K562 (cell line): ENCODE measurements at regions not wholly inside any gene's neighbourhood (a gene's known extent, or its start where the extent isn't known, plus 50 kb on each side); places are given as distances from the start of the nearest gene placed in this dataset.

Experiments used
- ATAC-seq: fragments of 200-7000 bp; cut with Tn5 transposase; 3 replicates; pipeline ENCODE4 v1.9.1; 2020; ENCODE audit warnings: moderate library complexity
- BruUV-seq: library from RNA; stranded (reverse); fragments of 400-500 nt; replicated peaks from 2 replicates; lab custom pipeline; 2021; lab: Mats Ljungman, UMichigan
- CTCF ChIA-PET: fragments of 300-600 bp; formaldehyde crosslinking; extraction: SDS; loops from one replicate; lab custom pipeline; 2021; ENCODE audit warnings: low intra/inter-chr PET ratio; lab: Yijun Ruan, JAX
- POLR2A ChIA-PET: fragments of 300-600, 350-650 bp; sonication (Branson Sonifier 250); formaldehyde crosslinking; extraction: SDS; loops from one replicate; lab custom pipeline; 2021; ENCODE audit warnings: antibody characterized with exemption, inconsistent platforms; lab: Yijun Ruan, JAX
- DNase-seq, 4 experiments: peaks; one replicate each; pipeline versions ENCODE4 v3.0.0 to v3.0.0-alpha.2; 2011 to 2018; ENCODE audit warnings: low spot score in 3 of 4, mixed read lengths in 3 of 4; ENCODE audit errors: extremely low read depth in 1 of 4
- FAIRE-seq: peaks from 2 replicates; lab custom pipeline; 2011; peaks lifted over from hg19 to GRCh38; lab: Jason Lieb, UNC
- H2AFZ ChIP-seq: 2 replicates; pipeline ENCODE4 v1.6.0; 2011; ENCODE audit warnings: low read depth, low read length, control low read depth, inconsistent platforms
- H3K27ac ChIP-seq: fragments of 200-600 bp; 3 replicates; pipeline ENCODE4 v1.8.0; 2011; ENCODE audit warnings: low read depth, mild to moderate bottlenecking, control low read depth, inconsistent platforms, low read length, moderate library complexity, mixed read lengths; ENCODE audit errors: extremely low read depth
- H3K27me3 ChIP-seq, 2 experiments: fragments of 300-600 bp in 1 of 2; 2 replicates in 1 of 2; 3 replicates in 1 of 2; pipeline versions ENCODE4 v1.6.0 to v1.8.0; 2011; ENCODE audit warnings: inconsistent platforms in 2 of 2, low read length in 2 of 2, mild to moderate bottlenecking in 1 of 2, mixed read lengths in 1 of 2, moderate library complexity in 1 of 2; ENCODE audit not compliant: control insufficient read depth in 2 of 2, insufficient read depth in 2 of 2
- H3K36me3 ChIP-seq: fragments of 300-600 bp; 3 replicates; pipeline ENCODE4 v1.8.0; 2011; ENCODE audit warnings: mild to moderate bottlenecking, low read length, inconsistent platforms; ENCODE audit not compliant: control insufficient read depth, insufficient read depth
- H3K4me1 ChIP-seq, 2 experiments: fragments of 200-600 bp in 1 of 2; replicated peaks in 1 of 2; 2 replicates in 1 of 2; 3 replicates in 1 of 2; pipeline versions ENCODE4 v1.5.1 to v1.8.0; 2011; ENCODE audit warnings: inconsistent platforms in 2 of 2, low read length in 2 of 2, mild to moderate bottlenecking in 1 of 2, mixed read lengths in 1 of 2, moderate library complexity in 1 of 2; ENCODE audit not compliant: control insufficient read depth in 2 of 2, insufficient read depth in 2 of 2
- H3K4me2 ChIP-seq: 2 replicates; pipeline ENCODE4 v1.6.1; 2011; ENCODE audit warnings: low read length, control low read depth, inconsistent platforms, mixed read lengths; ENCODE audit not compliant: insufficient read depth
- H3K4me3 ChIP-seq: fragments of 200-600 bp; sonication (generic), shearing (Covaris generic); 2 replicates; pipeline ENCODE4 v1.5.1; 2016; ENCODE audit warnings: control low read depth, inconsistent platforms
- H3K79me2 ChIP-seq: fragments of 200-600 bp; 3 replicates; pipeline ENCODE4 v1.8.0; 2011; ENCODE audit warnings: low read length, inconsistent platforms; ENCODE audit not compliant: control insufficient read depth, insufficient read depth
- H3K9ac ChIP-seq, 2 experiments: 2 replicates each; pipeline versions ENCODE4 v1.6.0 to v1.6.1; 2011; ENCODE audit warnings: low read depth in 2 of 2, low read length in 2 of 2, control low read depth in 1 of 2, inconsistent platforms in 1 of 2, mild to moderate bottlenecking in 1 of 2, mixed read lengths in 1 of 2; ENCODE audit not compliant: insufficient read depth in 1 of 2
- H3K9me1 ChIP-seq: one replicate; pipeline ENCODE4 v1.6.0; 2011; ENCODE audit warnings: inconsistent platforms, mild to moderate bottlenecking, low read length, moderate library complexity; ENCODE audit not compliant: control insufficient read depth, insufficient read depth
- H3K9me3 ChIP-seq: replicated peaks from 2 replicates; pipeline ENCODE4 v1.5.1; 2011; ENCODE audit warnings: low read depth, low read length, inconsistent platforms; ENCODE audit not compliant: control insufficient read depth, insufficient read depth
- H4K20me1 ChIP-seq: replicated peaks from 2 replicates; pipeline ENCODE4 v1.6.1; 2011; ENCODE audit warnings: low read length, inconsistent platforms, mixed read lengths; ENCODE audit not compliant: control insufficient read depth, insufficient read depth
- BMI1 ChIP-seq: fragments of 150-350 bp; IDR thresholded peaks from 2 replicates; pipeline ENCODE4 v1.6.1; 2014; ENCODE audit warnings: low read length
- DPF2 ChIP-seq: fragments of 450-650 bp; IDR thresholded peaks from 2 replicates; pipeline ENCODE4 v1.6.1; 2016
- FOXK1 ChIP-seq: sonication (generic); formaldehyde crosslinking; IDR thresholded peaks from 2 replicates; pipeline ENCODE4 v1.8.0; 2022; ENCODE audit warnings: missing genetic modification reagents, mild to moderate bottlenecking, borderline replicate concordance
- GABPB1 ChIP-seq: sonication (generic); formaldehyde crosslinking; IDR thresholded peaks from 2 replicates; pipeline ENCODE4 v1.8.0; 2022; ENCODE audit warnings: mild to moderate bottlenecking, missing genetic modification reagents
- HNRNPH1 ChIP-seq: fragments of 200-400 bp; formaldehyde crosslinking; optimal IDR thresholded peaks from 2 replicates; pipeline ENCODE3; 2017; ENCODE audit warnings: low read depth, mild to moderate bottlenecking, low read length, moderate library complexity
- MAZ ChIP-seq, 2 experiments: fragments of 450-650 bp in 1 of 2; sonication (generic) in 1 of 2; formaldehyde crosslinking; IDR thresholded peaks in 1 of 2; conservative IDR thresholded peaks in 1 of 2; 2 replicates each; pipeline versions ENCODE4 v1.4.0 to v1.5.0; 2020; ENCODE audit warnings: mild to moderate bottlenecking in 1 of 2, missing genetic modification reagents in 1 of 2
- NFE2L1 ChIP-seq: fragments of 450-650 bp; IDR thresholded peaks from 2 replicates; pipeline ENCODE4 v1.6.1; 2016; ENCODE audit warnings: missing genetic modification characterization, low read depth, mild to moderate bottlenecking, missing compliant biosample characterization, moderate library complexity, borderline replicate concordance
- POLR2AphosphoS5 ChIP-seq: IDR thresholded peaks from 2 replicates; pipeline ENCODE4 v1.6.1; 2011; ENCODE audit warnings: mild to moderate bottlenecking, low read depth, low read length, moderate library complexity; ENCODE audit not compliant: control insufficient read depth, insufficient read depth
- SMAD1 ChIP-seq: fragments of 150-350 bp; IDR thresholded peaks from 2 replicates; pipeline ENCODE4 v1.6.1; 2014; ENCODE audit warnings: low read length, low read depth; ENCODE audit not compliant: partially characterized antibody
- SREBF1 ChIP-seq: fragments of 150-350 bp; IDR thresholded peaks from 2 replicates; pipeline ENCODE4 v1.6.1; 2014; ENCODE audit warnings: antibody characterized with exemption, low read depth, low read length, borderline replicate concordance
- SRSF1 ChIP-seq: fragments of 200-400 bp; formaldehyde crosslinking; IDR thresholded peaks from 2 replicates; pipeline ENCODE4 v1.6.1; 2017; ENCODE audit warnings: mild to moderate bottlenecking, low read depth, low read length, moderate library complexity
- TARDBP ChIP-seq: fragments of 450-650 bp; IDR thresholded peaks from 2 replicates; pipeline ENCODE4 v1.6.1; 2016
- TEAD4 ChIP-seq, 2 experiments: sonication (generic) in 1 of 2; formaldehyde crosslinking in 1 of 2; IDR thresholded peaks; 2 replicates each; pipeline versions ENCODE4 v1.6.1 to v1.8.0; 2012 to 2022; ENCODE audit warnings: borderline replicate concordance in 1 of 2, inconsistent platforms in 1 of 2, low read length in 1 of 2, mild to moderate bottlenecking in 1 of 2, missing genetic modification reagents in 1 of 2
- TOE1 ChIP-seq, 2 experiments: fragments of 450-650 bp in 1 of 2; sonication (generic) in 1 of 2; formaldehyde crosslinking in 1 of 2; IDR thresholded peaks; 2 replicates each; pipeline versions ENCODE4 v1.7.1 to v1.8.0; 2016 to 2022; ENCODE audit warnings: borderline replicate concordance in 2 of 2, mild to moderate bottlenecking in 2 of 2, antibody characterized with exemption in 1 of 2, inconsistent platforms in 1 of 2, low read depth in 1 of 2, missing genetic modification reagents in 1 of 2, moderate library complexity in 1 of 2
- ZNF134 ChIP-seq: fragments of 250-450 bp; sonication (Bioruptor Pico); conservative IDR thresholded peaks from 2 replicates; pipeline ENCODE4 v1.4.0; 2020
- ZNF175 ChIP-seq: fragments of 200-800 bp; sonication (Bioruptor generic); IDR thresholded peaks from 2 replicates; pipeline ENCODE4 v1.6.1; 2016; ENCODE audit warnings: low read depth, mild to moderate bottlenecking, missing genetic modification characterization, missing compliant biosample characterization
- WGBS: fragments of 100-300 bp; shearing (Covaris generic); methylation state at CpG from one replicate; pipeline ENCODE4 v1.1.6; 2016; ENCODE audit warnings: low coverage, mixed read lengths; ENCODE audit not compliant: insufficient coverage; ENCODE audit errors: missing lambda C conversion rate; 5-methylcytosine and 5-hydroxymethylcytosine counted together
- in situ Hi-C: fragments of 300-500 bp; cut with MboI; formaldehyde crosslinking; loops from 4 replicates; pipeline ENCODE4 v1.15.0; 2018; ENCODE audit warnings: inconsistent platforms, mixed read lengths
- intact Hi-C: fragments of 100-400 bp; cut with micrococcal nuclease; formaldehyde crosslinking; loops from 2 replicates; pipeline ENCODE4 v1.14.2; 2022

GRCh38 chr16:50858877-50859627 lies 117.2 kb downstream of the CYLD start:
- peaks cover 0 to 15% of the 10 kb centered on the region in 2 experiments; a peak in 2 of 5 replicates for H3K27me3 ChIP-seq
- no peak overlapping the region for H3K4me3 ChIP-seq
- H3K36me3 ChIP-seq = no peaks in the 10 kb centered on the region
- BruUV-seq = no TSS peak
- no peaks in the 10 kb centered on the region for H4K20me1 ChIP-seq
- no peak overlapping the region; the same call in 1 of the 2 replicates for H3K4me2 ChIP-seq
- 0 out of 2 replicates have a peak overlapping the region, but pooled peaks have one; percentile 63 for H2AFZ ChIP-seq
- WGBS = 5% methylated on average over 5 of the region's 10 CpGs
- intact Hi-C loops (no loop called here), in situ Hi-C loops (no loop called here)
- peaks cover 5% of the 10 kb centered on the region for H3K9me1 ChIP-seq
- H3K9me3 ChIP-seq = no peaks in the 10 kb centered on the region
- POLR2A ChIA-PET = interaction anchor here (0.7 kb wide), 1 partner anchor 181 kb away, joined by 4 read pairs; no protein-coding TSS in a partner anchor
- DNase-seq = no peak
- no peaks in the 10 kb centered on the region for H3K79me2 ChIP-seq
- CTCF ChIA-PET = no interaction called here
- H3K9ac ChIP-seq = no peak overlapping the region
- no peaks in the 10 kb centered on the region for H3K4me1 ChIP-seq
- TF ChIP-seq BMI1 = no peak
- no peak for TF ChIP-seq SREBF1
- no peak for TF ChIP-seq TARDBP
- TF ChIP-seq FOXK1 (CRISPR knock-in tag) = no peak
- TF ChIP-seq ZNF175 (CRISPR knock-in tag) = no peak
- TF ChIP-seq GABPB1 = no peak
- no peak for TF ChIP-seq SMAD1
- TF ChIP-seq POLR2AphosphoS5 = no peak
- no peak for TF ChIP-seq MAZ (CRISPR knock-in tag; conservative IDR thresholded peaks at IDR 0.05 in 1 of 2, IDR thresholded peaks at IDR 0.05 in 1 of 2)
- no peak for TF ChIP-seq ZNF134 (CRISPR knock-in tag)
- no peak for TF ChIP-seq DPF2
- no peak for TF ChIP-seq SRSF1
- no peak for TF ChIP-seq TEAD4 (IDR thresholded peaks at IDR 0.05; ENCODE audit: low read length)
- TF ChIP-seq TEAD4 (CRISPR knock-in tag; IDR thresholded peaks at IDR 0.05; ENCODE audit: borderline replicate concordance) = no peak
- no peak for TF ChIP-seq TOE1 (IDR thresholded peaks at IDR 0.05; ENCODE audit: borderline replicate concordance)
- no peak for TF ChIP-seq TOE1 (CRISPR knock-in tag; IDR thresholded peaks at IDR 0.05; ENCODE audit: borderline replicate concordance, low read depth)
- no peak for TF ChIP-seq NFE2L1
- no peak for TF ChIP-seq HNRNPH1
- ATAC-seq = no peak
- FAIRE-seq = no peak
- no peak overlapping the region for H3K27ac ChIP-seq
